ENCODE measurements at regions not wholly inside any gene's neighbourhood (a gene's known extent, or its start where the extent isn't known, plus 50 kb on each side); places are given as distances from the start of the nearest gene placed in this dataset.
"Not testable (repeated sequence)": the region's sequence is repeated elsewhere in the genome, so short reads cannot be mapped to it uniquely, and the experiment has no call there.

DNA sequence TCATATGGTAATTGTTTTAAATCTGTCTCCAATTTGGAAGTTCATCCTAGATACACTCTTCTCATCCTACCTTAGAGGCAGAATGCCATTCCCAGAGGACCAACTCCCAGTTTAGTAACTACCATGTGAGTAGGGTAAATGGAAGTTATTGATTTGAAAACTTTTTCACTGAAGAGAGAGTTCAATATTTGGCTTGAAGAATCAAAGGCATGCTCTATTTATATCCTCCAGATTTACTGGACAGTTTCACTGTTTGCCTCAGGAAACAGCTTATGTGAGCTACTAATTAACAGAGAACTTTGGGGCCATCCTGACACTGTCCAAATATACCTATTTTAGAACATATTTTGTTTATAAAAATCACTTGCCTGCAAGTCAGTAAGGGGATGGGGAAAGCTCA lies 607.2 kb upstream of the GYPC start:
- DNase-seq (no peak), ATAC-seq (no peak)
- no peaks in the 10 kb centered on the region for H3K9me3 ChIP-seq
- H3K36me3 ChIP-seq = no peaks in the 10 kb centered on the region
- H3K27ac ChIP-seq = no peak overlapping the region
- H3K4me3 ChIP-seq = no peak overlapping the region
- H3K27me3 ChIP-seq = no peaks in the 10 kb centered on the region
- intact Hi-C loops (cut with DNase I) = no loop called here
- no peaks in the 10 kb centered on the region for H3K4me1 ChIP-seq
- TF ChIP-seq, protein P1, sequence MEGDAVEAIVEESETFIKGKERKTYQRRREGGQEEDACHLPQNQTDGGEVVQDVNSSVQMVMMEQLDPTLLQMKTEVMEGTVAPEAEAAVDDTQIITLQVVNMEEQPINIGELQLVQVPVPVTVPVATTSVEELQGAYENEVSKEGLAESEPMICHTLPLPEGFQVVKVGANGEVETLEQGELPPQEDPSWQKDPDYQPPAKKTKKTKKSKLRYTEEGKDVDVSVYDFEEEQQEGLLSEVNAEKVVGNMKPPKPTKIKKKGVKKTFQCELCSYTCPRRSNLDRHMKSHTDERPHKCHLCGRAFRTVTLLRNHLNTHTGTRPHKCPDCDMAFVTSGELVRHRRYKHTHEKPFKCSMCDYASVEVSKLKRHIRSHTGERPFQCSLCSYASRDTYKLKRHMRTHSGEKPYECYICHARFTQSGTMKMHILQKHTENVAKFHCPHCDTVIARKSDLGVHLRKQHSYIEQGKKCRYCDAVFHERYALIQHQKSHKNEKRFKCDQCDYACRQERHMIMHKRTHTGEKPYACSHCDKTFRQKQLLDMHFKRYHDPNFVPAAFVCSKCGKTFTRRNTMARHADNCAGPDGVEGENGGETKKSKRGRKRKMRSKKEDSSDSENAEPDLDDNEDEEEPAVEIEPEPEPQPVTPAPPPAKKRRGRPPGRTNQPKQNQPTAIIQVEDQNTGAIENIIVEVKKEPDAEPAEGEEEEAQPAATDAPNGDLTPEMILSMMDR (IDR thresholded peaks at IDR 0.05) = no peak

DNA sequence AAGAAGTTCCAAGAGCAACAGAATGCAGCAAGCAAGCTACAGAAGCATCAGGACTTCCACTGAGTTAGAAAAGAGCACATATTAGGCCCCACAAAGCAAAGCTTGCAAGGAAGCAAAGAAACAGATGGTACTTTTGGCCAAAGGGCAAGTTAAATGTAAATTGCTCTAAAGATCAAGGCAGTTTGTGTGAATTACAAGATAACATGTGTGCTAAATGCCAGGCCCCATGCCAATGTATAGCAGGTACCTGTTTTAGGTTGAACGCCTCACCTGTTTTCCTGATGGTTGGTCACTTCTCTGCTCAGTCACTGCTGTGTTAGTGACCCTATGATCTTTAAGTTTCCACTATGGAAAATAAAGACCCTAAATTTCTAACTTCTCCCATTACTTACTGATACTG lies 606.5 kb upstream of the GYPC start:
- H3K27ac ChIP-seq = no peak overlapping the region
- intact Hi-C loops (cut with DNase I) = no loop called here

DNA sequence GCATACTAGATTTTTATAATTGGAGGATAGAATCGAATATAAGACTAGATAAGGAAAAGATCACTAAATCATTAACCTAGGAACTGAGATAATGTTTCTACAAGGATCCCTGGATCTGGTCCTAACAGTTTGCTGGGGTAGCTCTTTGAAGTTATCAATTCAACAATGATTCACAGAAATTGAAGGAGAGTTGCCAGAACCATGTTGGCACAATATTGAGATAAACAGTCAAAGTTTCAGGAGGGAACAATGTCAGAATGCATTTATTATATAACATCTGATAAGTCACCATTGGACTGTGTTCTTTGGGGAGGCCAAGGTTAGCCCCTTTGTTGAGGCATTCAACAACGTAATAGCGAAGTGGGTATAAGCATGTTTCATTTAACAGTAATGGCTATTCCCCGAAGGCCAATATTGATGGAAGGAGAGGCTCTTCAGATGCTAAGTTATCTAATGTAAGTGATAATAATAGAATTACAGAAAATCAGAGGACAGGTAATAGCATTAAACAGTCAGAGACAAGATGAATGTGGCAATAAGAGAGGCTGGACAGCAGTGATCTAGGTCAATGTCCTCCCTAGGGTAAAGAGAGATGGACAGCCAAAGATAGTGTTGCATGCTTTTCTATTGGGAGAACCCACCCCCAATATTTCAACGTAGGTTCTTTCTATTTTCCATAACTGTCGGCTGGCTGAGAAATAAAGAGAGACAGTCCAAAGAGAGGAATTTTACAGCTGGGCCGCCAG lies 604.8 kb upstream of the GYPC start:
- Histone ChIP-seq H3K4me1 (no peaks in the 10 kb centered on the region), H3K27me3 (no peaks in the 10 kb centered on the region), H3K27ac (no peak overlapping the region), H3K9me3 (no peaks in the 10 kb centered on the region), H3K4me3 (no peak overlapping the region), H3K36me3 (no peaks in the 10 kb centered on the region)
- TF ChIP-seq, protein P1 (IDR thresholded peaks at IDR 0.05) = no peak
- DNase-seq (no peak), ATAC-seq (no peak)
- intact Hi-C loops (cut with DNase I) = no loop called here

More for the DNA sequence above, 606.5 kb upstream of the GYPC start:
- DNase-seq (no peak), ATAC-seq (no peak)
- H3K4me3 ChIP-seq = no peak overlapping the region
- no peaks in the 10 kb centered on the region for H3K9me3 ChIP-seq
- no peaks in the 10 kb centered on the region for H3K36me3 ChIP-seq
- TF ChIP-seq, protein P1 (IDR thresholded peaks at IDR 0.05) = no peak
- no peaks in the 10 kb centered on the region for H3K27me3 ChIP-seq
- no peaks in the 10 kb centered on the region for H3K4me1 ChIP-seq

DNA sequence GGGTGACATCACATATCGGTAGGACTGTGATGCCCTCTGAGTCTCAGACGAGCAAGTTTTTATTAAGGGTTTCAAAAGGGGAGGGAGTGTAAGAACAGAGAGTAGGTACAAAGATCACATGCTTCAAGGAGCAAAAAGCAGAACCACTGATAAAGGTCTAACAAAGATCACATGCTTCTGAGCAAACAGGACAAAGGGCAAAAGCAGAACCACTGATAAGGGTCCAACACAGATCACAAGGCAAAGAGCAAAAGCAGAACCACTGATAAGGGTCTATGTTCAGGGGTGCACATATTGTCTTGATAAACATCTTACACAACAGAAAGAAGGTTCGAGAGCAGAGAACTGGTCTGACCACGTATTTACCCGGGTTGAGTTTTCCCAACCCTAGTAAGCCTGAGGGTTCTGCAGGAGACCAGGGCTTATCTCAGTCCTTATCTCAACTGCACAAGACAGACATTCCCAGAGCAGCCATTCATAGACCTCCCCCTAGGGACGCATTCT lies 604.2 kb upstream of the GYPC start:
- ATAC-seq; H3K9me3 ChIP-seq; H3K27me3 ChIP-seq; H3K27ac ChIP-seq; H3K4me3 ChIP-seq; H3K36me3 ChIP-seq; DNase-seq; intact Hi-C loops (cut with DNase I); H3K4me1 ChIP-seq: not testable (repeated sequence)

DNA sequence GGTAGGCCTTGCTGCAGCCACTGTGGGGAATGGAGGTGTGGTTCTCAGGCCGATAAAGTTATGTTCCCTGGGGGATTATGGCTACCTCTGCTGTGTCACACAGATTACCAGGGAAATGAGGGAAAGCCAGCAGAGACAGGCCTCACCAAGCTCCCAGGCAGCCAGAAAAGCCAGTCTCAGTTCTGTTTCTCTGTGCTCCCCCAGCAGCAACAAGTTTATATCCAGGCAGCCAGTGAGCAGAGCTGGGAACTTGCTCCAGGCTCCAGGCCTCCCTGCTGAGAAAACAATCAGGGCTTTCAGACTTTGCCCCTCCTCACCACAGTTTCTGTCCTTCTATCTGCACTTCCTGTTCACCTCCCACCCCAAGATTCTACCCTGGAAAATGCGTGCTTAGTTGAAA lies 596.6 kb upstream of the GYPC start:
- H3K27ac ChIP-seq = no peak overlapping the region
- H3K4me1 ChIP-seq = no peaks in the 10 kb centered on the region
- DNase-seq (no peak), ATAC-seq (no peak)
- H3K9me3 ChIP-seq = peaks cover 8% of the 10 kb centered on the region
- intact Hi-C loops (cut with DNase I) = no loop called here
- H3K27me3 ChIP-seq = no peaks in the 10 kb centered on the region
- TF ChIP-seq, protein P1 (IDR thresholded peaks at IDR 0.05) = no peak
- no peaks in the 10 kb centered on the region for H3K36me3 ChIP-seq
- no peak overlapping the region for H3K4me3 ChIP-seq

DNA sequence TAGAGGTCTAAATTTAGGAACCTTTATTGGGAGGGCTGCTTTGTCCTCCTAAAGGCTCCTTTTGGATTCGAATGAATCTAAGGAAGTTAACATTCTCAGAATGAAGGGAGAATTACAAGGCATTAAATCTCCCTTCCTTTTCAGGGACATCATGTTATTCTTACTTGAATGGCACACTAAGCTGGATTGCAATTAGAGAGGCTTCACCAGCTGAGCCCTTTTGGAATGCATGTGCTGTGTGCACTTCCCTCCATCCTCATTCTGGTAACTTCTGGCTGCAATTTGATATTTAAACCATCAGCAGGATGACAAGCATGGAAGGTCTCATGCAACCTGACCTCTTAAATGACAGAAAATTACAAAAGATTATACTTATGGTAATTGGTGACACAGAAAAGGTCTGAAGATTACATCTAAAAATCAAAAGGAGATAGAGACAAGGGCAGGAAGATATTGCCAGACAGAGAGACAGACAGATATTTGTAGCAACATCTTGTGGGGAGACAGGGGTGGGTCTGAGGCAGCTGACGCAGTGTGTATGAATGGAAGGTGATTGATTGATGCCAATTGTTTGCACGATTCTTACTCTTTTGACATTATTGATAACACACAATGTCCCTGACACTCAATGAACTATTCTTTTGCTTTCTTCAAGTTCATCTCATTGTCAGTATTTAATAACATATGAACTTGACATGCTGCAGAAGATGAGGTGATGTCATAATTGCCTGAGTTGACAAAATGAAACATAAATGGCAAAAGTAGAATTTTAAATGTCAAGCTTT lies 570.8 kb upstream of the GYPC start:
- H3K27me3 ChIP-seq = no peaks in the 10 kb centered on the region
- TF ChIP-seq, protein P1 (IDR thresholded peaks at IDR 0.05) = no peak
- no peak overlapping the region for H3K4me3 ChIP-seq
- intact Hi-C loops (cut with DNase I) = no loop called here
- ATAC-seq = no peak
- H3K27ac ChIP-seq = no peak overlapping the region
- DNase-seq = no peak
- H3K9me3 ChIP-seq = no peaks in the 10 kb centered on the region
- H3K36me3 ChIP-seq = no peaks in the 10 kb centered on the region
- no peaks in the 10 kb centered on the region for H3K4me1 ChIP-seq

All from upper lobe of right lung (tissue), 1 donor.